ENCODE measurements at regions not wholly inside any gene's neighbourhood (a gene's known extent, or its start where the extent isn't known, plus 50 kb on each side); places are given as distances from the start of the nearest gene placed in this dataset.

- Mint-ChIP-seq H3K27me3 (ENCODE audit: insufficient read depth) (no peaks in the 10 kb centered on the region; the same call in 1 of the 2 replicates), H3K36me3 (ENCODE audit: low read depth) (no peaks in the 10 kb centered on the region), H3K27ac (no peak overlapping the region), H3K4me3 (no peak overlapping the region), H3K9me3 (no peaks in the 10 kb centered on the region), H3K4me1 (ENCODE audit: low read depth) (no peaks in the 10 kb centered on the region; the same call in 1 of the 2 replicates)
- TF ChIP-seq, protein P1, sequence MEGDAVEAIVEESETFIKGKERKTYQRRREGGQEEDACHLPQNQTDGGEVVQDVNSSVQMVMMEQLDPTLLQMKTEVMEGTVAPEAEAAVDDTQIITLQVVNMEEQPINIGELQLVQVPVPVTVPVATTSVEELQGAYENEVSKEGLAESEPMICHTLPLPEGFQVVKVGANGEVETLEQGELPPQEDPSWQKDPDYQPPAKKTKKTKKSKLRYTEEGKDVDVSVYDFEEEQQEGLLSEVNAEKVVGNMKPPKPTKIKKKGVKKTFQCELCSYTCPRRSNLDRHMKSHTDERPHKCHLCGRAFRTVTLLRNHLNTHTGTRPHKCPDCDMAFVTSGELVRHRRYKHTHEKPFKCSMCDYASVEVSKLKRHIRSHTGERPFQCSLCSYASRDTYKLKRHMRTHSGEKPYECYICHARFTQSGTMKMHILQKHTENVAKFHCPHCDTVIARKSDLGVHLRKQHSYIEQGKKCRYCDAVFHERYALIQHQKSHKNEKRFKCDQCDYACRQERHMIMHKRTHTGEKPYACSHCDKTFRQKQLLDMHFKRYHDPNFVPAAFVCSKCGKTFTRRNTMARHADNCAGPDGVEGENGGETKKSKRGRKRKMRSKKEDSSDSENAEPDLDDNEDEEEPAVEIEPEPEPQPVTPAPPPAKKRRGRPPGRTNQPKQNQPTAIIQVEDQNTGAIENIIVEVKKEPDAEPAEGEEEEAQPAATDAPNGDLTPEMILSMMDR (IDR thresholded peaks at IDR 0.05): no peak
- no peak for DNase-seq
These were observed 247.2 kb downstream of the FAM170A start for GRCh38 chr5:119876522-119876921.

DNA sequence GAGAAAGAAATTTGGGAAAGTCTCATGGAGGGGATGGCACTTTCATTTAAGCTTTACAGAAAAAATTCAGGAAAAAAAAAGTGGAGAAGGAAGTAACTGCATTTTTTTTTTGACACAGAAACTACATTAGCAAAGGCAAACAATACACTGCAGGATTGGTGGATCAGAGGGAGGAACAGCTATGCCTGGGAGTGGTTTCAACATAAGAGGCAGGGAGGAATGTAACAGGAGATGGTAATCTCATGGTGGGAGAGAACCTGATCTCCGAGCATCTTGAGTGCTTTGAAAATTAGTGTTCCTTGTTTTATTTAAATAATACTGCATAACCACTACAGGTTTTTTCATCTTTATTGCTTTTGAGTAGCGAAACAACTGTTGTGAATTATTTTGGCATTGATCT is 249.4 kb downstream of the FAM170A start:
- Mint-ChIP-seq H3K27ac (no peak overlapping the region), H3K4me1 (ENCODE audit: low read depth) (no peaks in the 10 kb centered on the region), H3K27me3 (ENCODE audit: insufficient read depth) (no peaks in the 10 kb centered on the region; the same call in 1 of the 2 replicates), H3K36me3 (ENCODE audit: low read depth) (no peaks in the 10 kb centered on the region), H3K9me3 (no peaks in the 10 kb centered on the region), H3K4me3 (no peak overlapping the region)
- TF ChIP-seq, protein P1 (IDR thresholded peaks at IDR 0.05): no peak
- no peak for DNase-seq

- Mint-ChIP-seq H3K4me3 (no peak overlapping the region), H3K27me3 (ENCODE audit: insufficient read depth) (no peaks in the 10 kb centered on the region; the same call in 1 of the 2 replicates), H3K27ac (no peak overlapping the region), H3K9me3 (no peaks in the 10 kb centered on the region), H3K4me1 (ENCODE audit: low read depth) (no peaks in the 10 kb centered on the region), H3K36me3 (ENCODE audit: low read depth) (no peaks in the 10 kb centered on the region)
- DNase-seq: no peak
- TF ChIP-seq, protein P1 (IDR thresholded peaks at IDR 0.05): no peak
These were observed 250.1 kb downstream of the FAM170A start for GRCh38 chr5:119879446-119879845.

GRCh38 chr5:119895066-119895465 is 265.7 kb downstream of the FAM170A start:
- TF ChIP-seq, protein P1 (IDR thresholded peaks at IDR 0.05): no peak
- no peak for DNase-seq
- Mint-ChIP-seq H3K4me1 (ENCODE audit: low read depth) (no peaks in the 10 kb centered on the region), H3K4me3 (no peak overlapping the region), H3K9me3 (no peaks in the 10 kb centered on the region), H3K27ac (no peak overlapping the region), H3K27me3 (ENCODE audit: insufficient read depth) (no peaks in the 10 kb centered on the region; the same call in 1 of the 2 replicates), H3K36me3 (ENCODE audit: low read depth) (no peaks in the 10 kb centered on the region)

- no peaks in the 10 kb centered on the region for H3K36me3 Mint-ChIP-seq (ENCODE audit: low read depth)
- H3K9me3 Mint-ChIP-seq: no peaks in the 10 kb centered on the region
- H3K4me1 Mint-ChIP-seq (ENCODE audit: low read depth): no peaks in the 10 kb centered on the region
- TF ChIP-seq, protein P1 (IDR thresholded peaks at IDR 0.05): no peak
- no peak overlapping the region for H3K4me3 Mint-ChIP-seq
- no peak for DNase-seq
- no peaks in the 10 kb centered on the region; the same call in 1 of the 2 replicates for H3K27me3 Mint-ChIP-seq (ENCODE audit: insufficient read depth)
- no peak overlapping the region for H3K27ac Mint-ChIP-seq
These were observed 267.6 kb downstream of the FAM170A start for GRCh38 chr5:119896826-119897536.
